ENCODE measurements at regions not wholly inside any gene's neighbourhood (a gene's known extent, or its start where the extent isn't known, plus 50 kb on each side); places are given as distances from the start of the nearest gene placed in this dataset.

DNA sequence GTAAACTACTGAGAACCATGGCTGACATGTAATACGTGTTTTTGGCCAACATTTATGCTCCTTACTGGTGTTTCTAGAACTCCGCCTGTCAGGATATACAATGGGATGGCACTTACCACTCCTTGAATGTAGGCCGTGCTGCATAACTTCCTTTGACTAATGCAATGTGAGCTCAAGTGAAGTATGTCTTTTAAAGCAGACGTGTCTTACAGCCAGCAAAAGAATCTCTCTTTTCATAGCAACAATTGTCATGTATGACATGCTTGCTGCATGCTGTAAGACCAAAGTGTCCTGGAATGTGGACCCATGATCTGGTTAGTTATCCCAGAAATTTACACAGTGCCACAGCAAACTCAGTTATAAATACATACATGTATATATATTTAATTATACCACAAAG is 1202.7 kb upstream of the PIK3C3 start:
- H3K23ac ChIP-seq (ENCODE audit: insufficient read length) = no peak overlapping the region
- H2BK15ac ChIP-seq (ENCODE audit: low read length) = no peak overlapping the region
- FAIRE-seq = no peak
- no peaks in the 10 kb centered on the region for H3K79me2 ChIP-seq (ENCODE audit: control insufficient read depth in 1 of 2, insufficient read depth in 2 of 2, low read length in 2 of 2)
- no peak overlapping the region for H3K14ac ChIP-seq (ENCODE audit: insufficient read length)
- no peak overlapping the region for H3K56ac ChIP-seq (replicated peaks; ENCODE audit: insufficient read length, low read depth, low read length)
- no peak overlapping the region for H3K9ac ChIP-seq (replicated peaks in 1 of 4; ENCODE audit: extremely low read depth in 1 of 4, low read depth in 3 of 4, low read length in 3 of 4)
- H3K23me2 ChIP-seq (ENCODE audit: low read depth, low read length) = no peaks in the 10 kb centered on the region
- WGBS, 2 experiments (ENCODE audit: extremely low coverage in 1 of 2, insufficient coverage in 1 of 2, insufficient read length in 1 of 2, insufficient replicate concordance in 2 of 2, low coverage in 1 of 2, low lambda C conversion rate in 2 of 2, missing lambda C conversion rate in 1 of 2) = 84% methylated on average over 4 of the region's 4 CpGs; no CpG with 5 or more reads in 1 of the 2 experiments
- H3K4me1 ChIP-seq (replicated peaks in 1 of 4; ENCODE audit: control insufficient read depth in 3 of 4, insufficient read depth in 4 of 4, low read length in 3 of 4) = no peaks in the 10 kb centered on the region
- H4K91ac ChIP-seq (replicated peaks; ENCODE audit: insufficient read length, low read length) = no peak overlapping the region
- H4K8ac ChIP-seq (ENCODE audit: extremely low read depth, insufficient read depth, low read length) = no peak overlapping the region
- H3K79me1 ChIP-seq (ENCODE audit: low read depth, low read length) = no peaks in the 10 kb centered on the region
- no peak overlapping the region for H2BK20ac ChIP-seq (ENCODE audit: low read length)
- no peaks in the 10 kb centered on the region for H4K20me1 ChIP-seq (replicated peaks in 1 of 2; ENCODE audit: control insufficient read depth in 1 of 2, insufficient read depth in 2 of 2, low read length in 2 of 2)
- H2BK120ac ChIP-seq (replicated peaks; ENCODE audit: low read depth, low read length) = no peak overlapping the region
- no peak overlapping the region for H2BK12ac ChIP-seq (ENCODE audit: low read depth, low read length)
- ChIA-PET CTCF (ENCODE audit: partially characterized antibody) (no interaction called here), POLR2A (ENCODE audit: partially characterized antibody) (no interaction called here)
- TF ChIP-seq CTBP2 (IDR thresholded peaks at IDR 0.05; ENCODE audit: borderline replicate concordance, insufficient read depth, insufficient read length, low read length) (no peak), NANOG (IDR thresholded peaks at IDR 0.05; ENCODE audit: insufficient read depth, low read depth, low read length, poor library complexity, severe bottlenecking) (no peak), TAF7 (optimal IDR thresholded peaks at IDR 0.05; ENCODE audit: borderline replicate concordance, low read depth, low read length) (no peak), RBBP5 (IDR thresholded peaks at IDR 0.05; ENCODE audit: borderline replicate concordance, low read depth, low read length) (no peak), SAP30 (IDR thresholded peaks at IDR 0.05; ENCODE audit: insufficient read depth, insufficient replicate concordance, low read length) (no peak), TCF12 (IDR thresholded peaks at IDR 0.05; ENCODE audit: low read depth, low read length) (no peak), PHF8 (conservative IDR thresholded peaks at IDR 0.05; ENCODE audit: low read depth, low read length) (no peak), RNF2 (IDR thresholded peaks at IDR 0.05; ENCODE audit: borderline replicate concordance, low read depth, low read length, missing control alignments, poor library complexity, severe bottlenecking) (no peak), POU5F1 (IDR thresholded peaks at IDR 0.05; ENCODE audit: low read depth, low read length) (no peak), EZH2 (IDR thresholded peaks at IDR 0.05; ENCODE audit: low read depth, low read length, severe bottlenecking) (no peak), BRCA1 (IDR thresholded peaks at IDR 0.05; ENCODE audit: low read depth, low read length) (no peak)
- TF ChIP-seq, protein P1, sequence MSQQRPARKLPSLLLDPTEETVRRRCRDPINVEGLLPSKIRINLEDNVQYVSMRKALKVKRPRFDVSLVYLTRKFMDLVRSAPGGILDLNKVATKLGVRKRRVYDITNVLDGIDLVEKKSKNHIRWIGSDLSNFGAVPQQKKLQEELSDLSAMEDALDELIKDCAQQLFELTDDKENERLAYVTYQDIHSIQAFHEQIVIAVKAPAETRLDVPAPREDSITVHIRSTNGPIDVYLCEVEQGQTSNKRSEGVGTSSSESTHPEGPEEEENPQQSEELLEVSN (IDR thresholded peaks at IDR 0.05) = no peak
- H2BK5ac ChIP-seq (ENCODE audit: low read depth, low read length) = no peak overlapping the region
- H2AFZ ChIP-seq (ENCODE audit: low read length) = peak overlapping the region; percentile 52; the same call in 1 of the 2 replicates
- no peak overlapping the region for H3K18ac ChIP-seq (ENCODE audit: extremely low read depth, low read length)
- H2AK5ac ChIP-seq (ENCODE audit: low read depth, low read length) = no peak overlapping the region
- DNase-seq (ENCODE audit: low read depth in 1 of 2, low spot score in 2 of 2) = no peak
- no peak overlapping the region for H3K4me3 ChIP-seq (ENCODE audit: extremely low read depth in 1 of 4, insufficient read depth in 2 of 4, low read depth in 3 of 4, low read length in 4 of 4)
- H3K4me2 ChIP-seq (ENCODE audit: insufficient read depth in 1 of 2, low read depth in 2 of 2, low read length in 2 of 2) = no peak overlapping the region
- no peak overlapping the region for H3K27ac ChIP-seq (ENCODE audit: low read depth, low read length)
- no peaks in the 10 kb centered on the region for H3K9me3 ChIP-seq (ENCODE audit: insufficient read depth in 2 of 2, low read depth in 1 of 2, low read length in 1 of 2)
- H3K27me3 ChIP-seq (replicated peaks in 1 of 4; ENCODE audit: control insufficient read depth in 3 of 4, extremely low read depth in 1 of 4, insufficient read depth in 3 of 4, low read length in 3 of 4) = no peaks in the 10 kb centered on the region
- H3K4ac ChIP-seq (replicated peaks; ENCODE audit: insufficient read length, low read depth, low read length) = no peak overlapping the region
- no peaks in the 10 kb centered on the region for H3K36me3 ChIP-seq (ENCODE audit: control insufficient read depth in 2 of 4, insufficient read depth in 4 of 4, low read length in 3 of 4)
- no peak overlapping the region for H4K5ac ChIP-seq (ENCODE audit: insufficient read length, low read depth, low read length)

Measured in H1 (cell line).